ENCODE measurements at regions not wholly inside any gene's neighbourhood (a gene's known extent, or its start where the extent isn't known, plus 50 kb on each side); places are given as distances from the start of the nearest gene placed in this dataset.

DNA sequence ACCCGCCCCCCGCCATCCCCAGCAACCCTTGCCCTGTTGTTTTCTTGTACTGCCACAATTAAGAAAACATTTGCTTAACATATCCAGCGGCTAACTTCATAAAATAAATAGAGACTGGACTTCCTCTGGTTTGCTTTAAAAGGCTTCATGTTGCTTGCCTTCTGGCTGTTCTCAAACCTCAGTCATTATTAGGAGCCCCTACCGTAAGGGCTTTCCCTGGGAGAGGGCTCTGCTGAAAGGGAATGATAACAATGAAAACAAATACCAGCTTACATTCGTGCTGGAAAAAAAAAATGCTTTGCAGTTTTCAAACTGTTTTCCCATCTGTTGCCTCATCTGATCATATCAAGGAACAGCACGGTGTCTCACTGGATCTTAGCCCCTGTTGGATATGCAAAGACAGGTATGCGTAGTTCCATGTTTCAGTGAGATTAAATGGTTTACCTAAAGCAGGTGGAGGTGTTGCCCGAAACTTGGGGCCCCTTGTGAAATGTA lies 77.2 kb upstream of the VGLL4 start:
- TF ChIP-seq, protein P1, sequence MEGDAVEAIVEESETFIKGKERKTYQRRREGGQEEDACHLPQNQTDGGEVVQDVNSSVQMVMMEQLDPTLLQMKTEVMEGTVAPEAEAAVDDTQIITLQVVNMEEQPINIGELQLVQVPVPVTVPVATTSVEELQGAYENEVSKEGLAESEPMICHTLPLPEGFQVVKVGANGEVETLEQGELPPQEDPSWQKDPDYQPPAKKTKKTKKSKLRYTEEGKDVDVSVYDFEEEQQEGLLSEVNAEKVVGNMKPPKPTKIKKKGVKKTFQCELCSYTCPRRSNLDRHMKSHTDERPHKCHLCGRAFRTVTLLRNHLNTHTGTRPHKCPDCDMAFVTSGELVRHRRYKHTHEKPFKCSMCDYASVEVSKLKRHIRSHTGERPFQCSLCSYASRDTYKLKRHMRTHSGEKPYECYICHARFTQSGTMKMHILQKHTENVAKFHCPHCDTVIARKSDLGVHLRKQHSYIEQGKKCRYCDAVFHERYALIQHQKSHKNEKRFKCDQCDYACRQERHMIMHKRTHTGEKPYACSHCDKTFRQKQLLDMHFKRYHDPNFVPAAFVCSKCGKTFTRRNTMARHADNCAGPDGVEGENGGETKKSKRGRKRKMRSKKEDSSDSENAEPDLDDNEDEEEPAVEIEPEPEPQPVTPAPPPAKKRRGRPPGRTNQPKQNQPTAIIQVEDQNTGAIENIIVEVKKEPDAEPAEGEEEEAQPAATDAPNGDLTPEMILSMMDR (conservative IDR thresholded peaks at IDR 0.05), result no peak
- no peak for TF ChIP-seq ZFX (IDR thresholded peaks at IDR 0.05)

All from C4-2B (cell line).